Stimulated activated CD4-positive, alpha-beta T cell treated with anti-CD3 and anti-CD28 coated beads, Interleukin-2, amount 100 ng/mL, for 24 hours (primary cell): ENCODE measurements at regions not wholly inside any gene's neighbourhood (a gene's known extent, or its start where the extent isn't known, plus 50 kb on each side); places are given as distances from the start of the nearest gene placed in this dataset.

Experiments
- DNase-seq, 2 donors: peaks; one replicate each; pipeline ENCODE4 v3.0.0-alpha.2; 2020

- DNase-seq, result no peak
Measured at GRCh38 chr2:82539280-82539621, 1919.8 kb downstream of the SUCLG1 start.

GRCh38 chr2:82538590-82539279, 1920.3 kb downstream of the SUCLG1 start:
- DNase-seq, result no peak

- DNase-seq, result no peak
Measured at GRCh38 chr2:82528288-82528687, 1930.8 kb downstream of the SUCLG1 start.

GRCh38 chr2:82527124-82527523, 1932.0 kb downstream of the SUCLG1 start:
- no peak for DNase-seq

GRCh38 chr2:82526277-82526676, 1932.8 kb downstream of the SUCLG1 start:
- no peak for DNase-seq

GRCh38 chr2:82525744-82526143, 1933.3 kb downstream of the SUCLG1 start:
- no peak for DNase-seq

GRCh38 chr2:82524826-82525225, 1934.3 kb downstream of the SUCLG1 start:
- no peak for DNase-seq

GRCh38 chr2:82511894-82512293, 1947.2 kb downstream of the SUCLG1 start:
- DNase-seq, result no peak

GRCh38 chr2:82508702-82509101, 1950.4 kb downstream of the SUCLG1 start:
- DNase-seq, result no peak

- no peak for DNase-seq
Measured at GRCh38 chr2:82507657-82508056, 1951.4 kb downstream of the SUCLG1 start.

- DNase-seq, result no peak
Measured at GRCh38 chr2:82501217-82501616, 1957.9 kb downstream of the SUCLG1 start.

GRCh38 chr2:82498777-82499443, 1960.2 kb downstream of the SUCLG1 start:
- DNase-seq, result no peak

GRCh38 chr2:82494739-82495138, 1964.3 kb downstream of the SUCLG1 start:
- no peak for DNase-seq

GRCh38 chr2:82491591-82491990, 1967.5 kb downstream of the SUCLG1 start:
- no peak for DNase-seq

GRCh38 chr2:82487354-82487753, 1971.7 kb downstream of the SUCLG1 start:
- DNase-seq, result no peak

- DNase-seq, result no peak
Measured at GRCh38 chr2:82485701-82486100, 1973.4 kb downstream of the SUCLG1 start.

GRCh38 chr2:82481207-82481606, 1977.9 kb downstream of the SUCLG1 start:
- DNase-seq, result no peak

GRCh38 chr2:82478641-82479040, 1980.4 kb downstream of the SUCLG1 start:
- DNase-seq, result no peak

GRCh38 chr2:82476094-82476493, 1983.0 kb downstream of the SUCLG1 start:
- no peak for DNase-seq

- no peak for DNase-seq
Measured at GRCh38 chr2:82428251-82428650, 2030.8 kb downstream of the SUCLG1 start.

- no peak for DNase-seq
Measured at GRCh38 chr2:82412021-82412420, 2047.1 kb downstream of the SUCLG1 start.

GRCh38 chr2:82411071-82411470, 2048.0 kb downstream of the SUCLG1 start:
- no peak for DNase-seq

GRCh38 chr2:82395531-82395930, 2063.5 kb downstream of the SUCLG1 start:
- DNase-seq, result no peak

GRCh38 chr2:82391386-82391785, 2067.7 kb downstream of the SUCLG1 start:
- no peak for DNase-seq

- DNase-seq, result no peak
Measured at GRCh38 chr2:82355622-82356021, 2051.1 kb upstream of the LRRTM1 start.
